ENCODE measurements at regions not wholly inside any gene's neighbourhood (a gene's known extent, or its start where the extent isn't known, plus 50 kb on each side); places are given as distances from the start of the nearest gene placed in this dataset.
A peak's percentile ranks its signal among the peaks of the same experiment; 100 is the strongest.

DNA sequence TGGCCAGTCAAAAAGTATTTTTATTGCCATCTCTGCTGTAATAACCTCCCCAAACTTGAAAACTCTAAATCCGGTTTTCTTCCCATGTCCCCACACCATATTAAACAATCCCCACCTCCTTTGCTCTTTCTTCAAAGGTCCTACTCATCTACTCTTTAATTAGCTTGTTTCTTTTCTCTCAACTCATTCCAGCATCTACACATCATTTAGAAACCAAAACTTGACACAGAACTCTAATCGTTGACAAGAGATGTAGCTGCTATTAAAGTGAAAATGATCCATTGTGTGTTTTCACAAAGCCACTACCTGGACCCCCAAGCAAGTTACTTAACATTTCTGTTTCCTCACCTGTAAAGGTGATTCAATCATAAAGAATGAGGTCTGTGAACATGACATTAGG, 436.3 kb upstream of the NPVF start:
- Mint-ChIP-seq H3K4me1 (ENCODE audit: unreplicated experiment) (peaks cover 39% of the 10 kb centered on the region), H3K27ac (ENCODE audit: unreplicated experiment) (peak overlapping the region; percentile 80)

DNA sequence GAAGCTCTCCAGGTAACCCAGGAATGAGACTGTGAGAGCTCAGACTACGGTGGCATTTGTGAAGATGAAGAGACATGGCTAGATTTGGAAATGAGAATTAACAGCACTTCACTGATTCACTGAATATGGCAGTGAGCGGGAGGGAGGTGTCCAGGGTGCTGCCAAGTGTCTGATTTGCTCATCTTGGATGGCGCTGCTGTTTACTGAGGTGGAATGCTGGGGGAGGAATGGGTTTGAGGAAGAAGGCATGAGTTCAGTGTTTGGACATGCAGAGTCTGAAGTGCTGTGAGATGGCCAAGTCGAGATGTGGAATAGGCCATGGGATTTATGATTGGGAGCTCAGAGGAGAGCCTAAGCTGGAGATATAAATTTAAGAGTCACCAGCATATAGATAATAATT, 437.1 kb upstream of the NPVF start:
- TF ChIP-seq CTCF (IDR thresholded peaks at IDR 0.05), result no peak
- H3K27ac Mint-ChIP-seq (ENCODE audit: unreplicated experiment), result peak overlapping the region; percentile 80
- H3K4me1 Mint-ChIP-seq (ENCODE audit: unreplicated experiment), result peaks cover 46% of the 10 kb centered on the region
- H3K9me3 Mint-ChIP-seq (ENCODE audit: unreplicated experiment), result peaks cover 7% of the 10 kb centered on the region
- DNase-seq (ENCODE audit: extremely low spot score, unreplicated experiment), result no peak
- H3K4me3 Mint-ChIP-seq (ENCODE audit: unreplicated experiment), result no peak overlapping the region
- peaks cover 6% of the 10 kb centered on the region for H3K36me3 Mint-ChIP-seq (ENCODE audit: unreplicated experiment)
- no peaks in the 10 kb centered on the region for H3K27me3 Mint-ChIP-seq (ENCODE audit: unreplicated experiment)

More for the DNA sequence above, 436.3 kb upstream of the NPVF start:
- no peak overlapping the region for H3K4me3 Mint-ChIP-seq (ENCODE audit: unreplicated experiment)
- TF ChIP-seq CTCF (IDR thresholded peaks at IDR 0.05), result no peak
- H3K9me3 Mint-ChIP-seq (ENCODE audit: unreplicated experiment), result peaks cover 7% of the 10 kb centered on the region
- H3K36me3 Mint-ChIP-seq (ENCODE audit: unreplicated experiment), result peaks cover 6% of the 10 kb centered on the region
- no peak for DNase-seq (ENCODE audit: extremely low spot score, unreplicated experiment)
- no peaks in the 10 kb centered on the region for H3K27me3 Mint-ChIP-seq (ENCODE audit: unreplicated experiment)

GRCh38 chr7:25665903-25666670, 437.8 kb upstream of the NPVF start:
- no peak for DNase-seq (ENCODE audit: extremely low spot score, unreplicated experiment)
- peaks cover 53% of the 10 kb centered on the region for H3K4me1 Mint-ChIP-seq (ENCODE audit: unreplicated experiment)
- no peak for TF ChIP-seq CTCF (IDR thresholded peaks at IDR 0.05)
- H3K27me3 Mint-ChIP-seq (ENCODE audit: unreplicated experiment), result no peaks in the 10 kb centered on the region
- peaks cover 7% of the 10 kb centered on the region for H3K9me3 Mint-ChIP-seq (ENCODE audit: unreplicated experiment)
- peaks cover 6% of the 10 kb centered on the region for H3K36me3 Mint-ChIP-seq (ENCODE audit: unreplicated experiment)
- H3K4me3 Mint-ChIP-seq (ENCODE audit: unreplicated experiment), result no peak overlapping the region
- peak overlapping the region; percentile 80 for H3K27ac Mint-ChIP-seq (ENCODE audit: unreplicated experiment)

DNA sequence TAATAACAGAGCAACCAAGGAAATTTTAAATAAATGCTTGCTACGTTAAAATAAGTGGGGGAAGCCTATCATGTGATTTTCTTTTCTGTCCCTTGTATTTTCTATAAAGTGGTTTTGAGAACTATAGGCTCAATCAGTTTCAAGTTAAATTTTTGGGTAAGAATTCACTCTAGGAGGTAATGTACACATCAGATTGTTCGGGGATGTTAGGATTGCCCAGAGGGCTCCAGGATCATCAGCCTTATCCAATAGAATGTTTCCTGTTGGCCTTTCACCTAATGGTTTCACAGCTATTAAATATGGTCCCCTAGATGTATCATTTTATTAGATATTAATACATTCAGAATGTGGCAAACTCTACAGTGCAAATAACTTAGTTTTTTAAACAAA, 438.4 kb upstream of the NPVF start:
- Mint-ChIP-seq H3K4me3 (ENCODE audit: unreplicated experiment) (no peak overlapping the region), H3K27ac (ENCODE audit: unreplicated experiment) (peak overlapping the region; percentile 80), H3K9me3 (ENCODE audit: unreplicated experiment) (peaks cover 7% of the 10 kb centered on the region), H3K36me3 (ENCODE audit: unreplicated experiment) (peaks cover 6% of the 10 kb centered on the region), H3K27me3 (ENCODE audit: unreplicated experiment) (no peaks in the 10 kb centered on the region), H3K4me1 (ENCODE audit: unreplicated experiment) (peaks cover 59% of the 10 kb centered on the region)
- no peak for TF ChIP-seq CTCF (IDR thresholded peaks at IDR 0.05)
- DNase-seq (ENCODE audit: extremely low spot score, unreplicated experiment), result no peak

DNA sequence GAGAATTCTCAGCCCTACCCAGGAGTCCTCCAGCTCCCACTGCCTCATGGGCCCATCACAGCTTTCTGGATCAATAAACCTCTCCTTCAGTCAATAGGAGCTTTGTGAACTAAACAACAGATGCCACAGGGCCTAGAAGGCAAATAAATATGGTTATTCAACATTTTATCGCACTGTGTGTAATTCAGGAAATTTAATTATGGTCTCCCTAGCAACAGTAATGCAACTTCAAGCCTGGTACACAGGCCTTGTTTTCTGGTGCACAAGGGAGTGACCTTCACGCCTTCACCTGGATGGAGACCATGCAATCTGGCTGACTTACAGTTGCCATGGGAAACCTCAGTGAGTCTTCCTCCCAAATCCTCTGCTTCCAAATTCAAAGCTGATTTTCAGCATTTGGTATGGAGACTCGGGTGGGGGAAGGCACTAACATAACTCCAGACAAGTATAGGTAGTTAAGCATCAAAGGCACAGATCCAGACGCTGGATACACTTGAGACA, 441.0 kb upstream of the NPVF start:
- H3K27ac Mint-ChIP-seq (ENCODE audit: unreplicated experiment), result peak overlapping the region; percentile 87
- H3K4me1 Mint-ChIP-seq (ENCODE audit: unreplicated experiment), result peaks cover 68% of the 10 kb centered on the region
- no peaks in the 10 kb centered on the region for H3K27me3 Mint-ChIP-seq (ENCODE audit: unreplicated experiment)
- H3K9me3 Mint-ChIP-seq (ENCODE audit: unreplicated experiment), result no peaks in the 10 kb centered on the region
- no peak for TF ChIP-seq CTCF (IDR thresholded peaks at IDR 0.05)
- no peak overlapping the region for H3K4me3 Mint-ChIP-seq (ENCODE audit: unreplicated experiment)
- peaks cover 4% of the 10 kb centered on the region for H3K36me3 Mint-ChIP-seq (ENCODE audit: unreplicated experiment)
- DNase-seq (ENCODE audit: extremely low spot score, unreplicated experiment), result no peak
